SK-N-SH (cell line): ENCODE measurements at regions not wholly inside any gene's neighbourhood (a gene's known extent, or its start where the extent isn't known, plus 50 kb on each side); places are given as distances from the start of the nearest gene placed in this dataset.

Experiments used
- CTCF ChIA-PET: fragments of 300-600, 350-600 bp; formaldehyde crosslinking; extraction: SDS; loops from one replicate; lab custom pipeline; 2021; lab: Yijun Ruan, JAX
- POLR2A ChIA-PET: fragments of 350-600 bp; sonication (Branson Sonifier 250); formaldehyde crosslinking; extraction: SDS; loops from one replicate; lab custom pipeline; 2020; ENCODE audit warnings: antibody characterized with exemption, inconsistent platforms; lab: Yijun Ruan, JAX
- DNase-seq: peaks from one replicate; pipeline ENCODE4 v3.0.0; 2012
- H2AFZ ChIP-seq: fragments of 200-600 bp; sonication (generic); 2 replicates; pipeline ENCODE4 v1.8.1; 2016; ENCODE audit warnings: antibody characterized with exemption, mild to moderate bottlenecking, low read depth
- H3F3A ChIP-seq: fragments of 200-600 bp; sonication (generic); replicated peaks from 2 replicates; pipeline ENCODE3; 2016; ENCODE audit warnings: antibody characterized with exemption, mild to moderate bottlenecking; ENCODE audit not compliant: insufficient read depth
- H3K27ac ChIP-seq, 2 experiments: fragments of 200-500 bp in 1 of 2; fragments of 200-600 bp in 1 of 2; sonication (Bioruptor generic) in 1 of 2; sonication (generic), shearing (Covaris generic) in 1 of 2; 2 replicates each; pipeline versions ENCODE4 v1.5.1 to v1.6.1; 2014 to 2016; ENCODE audit warnings: low read depth in 2 of 2, inconsistent platforms in 1 of 2, low read length in 1 of 2, mild to moderate bottlenecking in 1 of 2, mixed read lengths in 1 of 2
- H3K27me3 ChIP-seq: fragments of 200-600 bp; sonication (generic), shearing (Covaris generic); 2 replicates; pipeline ENCODE4 v1.6.1; 2016; ENCODE audit warnings: mixed run types; ENCODE audit not compliant: insufficient read depth
- H3K36me3 ChIP-seq, 2 experiments: fragments of 200-500 bp in 1 of 2; fragments of 200-600 bp in 1 of 2; sonication (Bioruptor generic) in 1 of 2; sonication (generic) in 1 of 2; replicated peaks in 1 of 2; 2 replicates each; pipeline versions ENCODE3 to v1.5.1; 2014 to 2016; ENCODE audit warnings: low read length in 1 of 2, mild to moderate bottlenecking in 1 of 2; ENCODE audit not compliant: insufficient read depth in 2 of 2, control insufficient read depth in 1 of 2
- H3K4me1 ChIP-seq, 2 experiments: fragments of 200-500 bp in 1 of 2; fragments of 200-600 bp in 1 of 2; sonication (Bioruptor generic) in 1 of 2; sonication (generic), shearing (Covaris generic) in 1 of 2; 2 replicates each; pipeline versions ENCODE4 v1.5.1 to v1.6.1; 2014 to 2016; ENCODE audit warnings: low read depth in 1 of 2, low read length in 1 of 2, mixed run types in 1 of 2; ENCODE audit not compliant: insufficient read depth in 2 of 2, control insufficient read depth in 1 of 2
- H3K4me2 ChIP-seq: fragments of 200-600 bp; sonication (generic), shearing (Covaris generic); 2 replicates; pipeline ENCODE4 v1.6.1; 2017; ENCODE audit warnings: mixed run types
- H3K4me3 ChIP-seq, 2 experiments: fragments of 200-500 bp in 1 of 2; fragments of 200-600 bp in 1 of 2; sonication (Bioruptor generic) in 1 of 2; sonication (generic), shearing (Covaris generic) in 1 of 2; 2 replicates each; pipeline versions ENCODE4 v1.5.1 to v1.8.1; 2014 to 2016; ENCODE audit warnings: low read depth in 2 of 2, inconsistent platforms in 1 of 2, low read length in 1 of 2, mild to moderate bottlenecking in 1 of 2, mixed read lengths in 1 of 2, moderate library complexity in 1 of 2
- H3K79me2 ChIP-seq: fragments of 200-600 bp; sonication (generic); 2 replicates; pipeline ENCODE4 v1.8.1; 2017; ENCODE audit warnings: mild to moderate bottlenecking; ENCODE audit not compliant: insufficient read depth
- H3K9ac ChIP-seq: fragments of 200-600 bp; sonication (generic); 2 replicates; pipeline ENCODE4 v1.6.1; 2017; ENCODE audit warnings: mixed run types
- H3K9me2 ChIP-seq: fragments of 200-600 bp; sonication (generic); 2 replicates; pipeline ENCODE4 v1.6.1; 2017; ENCODE audit warnings: mixed run types
- H3K9me3 ChIP-seq: fragments of 200-600 bp; sonication (generic); 2 replicates; pipeline ENCODE4 v1.6.1; 2017; ENCODE audit warnings: mixed run types, mild to moderate bottlenecking, moderate library complexity
- H4K20me1 ChIP-seq: fragments of 200-600 bp; sonication (generic); 2 replicates; pipeline ENCODE4 v1.6.1; 2017; ENCODE audit warnings: mild to moderate bottlenecking, mixed run types; ENCODE audit not compliant: insufficient read depth
- CHD2 ChIP-seq: fragments of 150-350 bp; IDR thresholded peaks from 2 replicates; pipeline ENCODE4 v1.6.1; 2018; ENCODE audit warnings: low read length; ENCODE audit not compliant: partially characterized antibody
- EP300 ChIP-seq, 2 experiments: IDR thresholded peaks; 2 replicates each; pipeline versions ENCODE4 v1.4.0 to v1.6.1; 2012; ENCODE audit warnings: borderline replicate concordance in 1 of 2, low read depth in 1 of 2, low read length in 1 of 2
- EZH2phosphoT487 ChIP-seq: fragments of 200-600 bp; sonication (generic); IDR thresholded peaks from 2 replicates; pipeline ENCODE4 v1.6.1; 2017; ENCODE audit warnings: low read depth, mixed run types, mild to moderate bottlenecking, antibody characterized with exemption, moderate library complexity, borderline replicate concordance
- FOXM1 ChIP-seq: IDR thresholded peaks from 2 replicates; pipeline ENCODE4 v1.4.0; 2012; ENCODE audit warnings: low read depth, mild to moderate bottlenecking
- GABPA ChIP-seq: IDR thresholded peaks from 2 replicates; pipeline ENCODE4 v1.4.0; 2012; ENCODE audit warnings: low read depth, mild to moderate bottlenecking
- MAX ChIP-seq: IDR thresholded peaks from 2 replicates; pipeline ENCODE4 v1.4.0; 2012; ENCODE audit warnings: low read depth
- MXI1 ChIP-seq: IDR thresholded peaks from 2 replicates; pipeline ENCODE4 v1.6.1; 2012; ENCODE audit warnings: mild to moderate bottlenecking, low read depth, low read length, improper control_type of control experiment
- NRF1 ChIP-seq: IDR thresholded peaks from 2 replicates; pipeline ENCODE4 v1.6.1; 2012; ENCODE audit warnings: low read depth, mild to moderate bottlenecking, low read length
- RCOR1 ChIP-seq: fragments of 150-350 bp; IDR thresholded peaks from 2 replicates; pipeline ENCODE4 v1.6.1; 2017; ENCODE audit warnings: antibody characterized with exemption, low read length
- RFX5 ChIP-seq: IDR thresholded peaks from 2 replicates; pipeline ENCODE4 v1.6.1; 2012; ENCODE audit warnings: mild to moderate bottlenecking, improper control_type of control experiment, low read length
- RXRA ChIP-seq: IDR thresholded peaks from 2 replicates; pipeline ENCODE4 v1.4.0; 2012; ENCODE audit warnings: low read depth, mild to moderate bottlenecking, borderline replicate concordance
- SIN3A ChIP-seq: IDR thresholded peaks from 2 replicates; pipeline ENCODE4 v1.6.1; 2012; ENCODE audit warnings: low read depth, mild to moderate bottlenecking, low read length, moderate library complexity, borderline replicate concordance
- SMC3 ChIP-seq: IDR thresholded peaks from 2 replicates; pipeline ENCODE4 v1.6.1; 2012; ENCODE audit warnings: low read depth, low read length, improper control_type of control experiment
- TCF12 ChIP-seq: IDR thresholded peaks from 2 replicates; pipeline ENCODE4 v1.4.0; 2012
- USF2 ChIP-seq: fragments of 150-350 bp; IDR thresholded peaks from 2 replicates; pipeline ENCODE4 v1.6.1; 2017; ENCODE audit warnings: antibody characterized with exemption, low read length, low read depth, borderline replicate concordance
- YY1 ChIP-seq: IDR thresholded peaks from 2 replicates; pipeline ENCODE4 v1.4.0; 2012; ENCODE audit warnings: low read depth, mild to moderate bottlenecking
- WGBS: methylation state at CpG from one replicate; pipeline ENCODE4 v1.1.6; 2017; ENCODE audit warnings: low lambda C conversion rate; 5-methylcytosine and 5-hydroxymethylcytosine counted together
- TF ChIP-seq, protein P1 (sequence below): fragments of 200-600 bp; sonication (generic); IDR thresholded peaks from 2 replicates; pipeline ENCODE4 v1.6.1; 2017; ENCODE audit warnings: antibody characterized with exemption, mild to moderate bottlenecking, moderate library complexity
- TF ChIP-seq, protein P2 (sequence below): IDR thresholded peaks from 2 replicates; pipeline ENCODE4 v1.4.0; 2012; ENCODE audit warnings: low read depth, borderline replicate concordance
- TF ChIP-seq, protein P3 (sequence below): IDR thresholded peaks from 2 replicates; pipeline ENCODE4 v1.4.0; 2012; ENCODE audit warnings: low read depth, borderline replicate concordance
- TF ChIP-seq, protein P4 (sequence below): IDR thresholded peaks from 2 replicates; pipeline ENCODE4; 2012

GRCh38 chr3:115552007-115552406 lies 71.3 kb upstream of the GAP43 start (continued):
- TF ChIP-seq, protein P1, sequence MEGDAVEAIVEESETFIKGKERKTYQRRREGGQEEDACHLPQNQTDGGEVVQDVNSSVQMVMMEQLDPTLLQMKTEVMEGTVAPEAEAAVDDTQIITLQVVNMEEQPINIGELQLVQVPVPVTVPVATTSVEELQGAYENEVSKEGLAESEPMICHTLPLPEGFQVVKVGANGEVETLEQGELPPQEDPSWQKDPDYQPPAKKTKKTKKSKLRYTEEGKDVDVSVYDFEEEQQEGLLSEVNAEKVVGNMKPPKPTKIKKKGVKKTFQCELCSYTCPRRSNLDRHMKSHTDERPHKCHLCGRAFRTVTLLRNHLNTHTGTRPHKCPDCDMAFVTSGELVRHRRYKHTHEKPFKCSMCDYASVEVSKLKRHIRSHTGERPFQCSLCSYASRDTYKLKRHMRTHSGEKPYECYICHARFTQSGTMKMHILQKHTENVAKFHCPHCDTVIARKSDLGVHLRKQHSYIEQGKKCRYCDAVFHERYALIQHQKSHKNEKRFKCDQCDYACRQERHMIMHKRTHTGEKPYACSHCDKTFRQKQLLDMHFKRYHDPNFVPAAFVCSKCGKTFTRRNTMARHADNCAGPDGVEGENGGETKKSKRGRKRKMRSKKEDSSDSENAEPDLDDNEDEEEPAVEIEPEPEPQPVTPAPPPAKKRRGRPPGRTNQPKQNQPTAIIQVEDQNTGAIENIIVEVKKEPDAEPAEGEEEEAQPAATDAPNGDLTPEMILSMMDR = no peak
- TF ChIP-seq NRF1 (no peak), RXRA (no peak), RFX5 (0 out of 2 replicates have a peak, but pooled peaks have one; percentile 14), MXI1 (no peak), EZH2phosphoT487 (no peak), USF2 (no peak), FOXM1 (no peak), SIN3A (no peak), EP300 (IDR thresholded peaks at IDR 0.05; ENCODE audit: borderline replicate concordance in 1 of 2, low read depth in 1 of 2, low read length in 1 of 2) (peak in 1 of 2 experiments; percentile 83; a peak in 2 of 4 replicates)
- TF ChIP-seq, protein P2, sequence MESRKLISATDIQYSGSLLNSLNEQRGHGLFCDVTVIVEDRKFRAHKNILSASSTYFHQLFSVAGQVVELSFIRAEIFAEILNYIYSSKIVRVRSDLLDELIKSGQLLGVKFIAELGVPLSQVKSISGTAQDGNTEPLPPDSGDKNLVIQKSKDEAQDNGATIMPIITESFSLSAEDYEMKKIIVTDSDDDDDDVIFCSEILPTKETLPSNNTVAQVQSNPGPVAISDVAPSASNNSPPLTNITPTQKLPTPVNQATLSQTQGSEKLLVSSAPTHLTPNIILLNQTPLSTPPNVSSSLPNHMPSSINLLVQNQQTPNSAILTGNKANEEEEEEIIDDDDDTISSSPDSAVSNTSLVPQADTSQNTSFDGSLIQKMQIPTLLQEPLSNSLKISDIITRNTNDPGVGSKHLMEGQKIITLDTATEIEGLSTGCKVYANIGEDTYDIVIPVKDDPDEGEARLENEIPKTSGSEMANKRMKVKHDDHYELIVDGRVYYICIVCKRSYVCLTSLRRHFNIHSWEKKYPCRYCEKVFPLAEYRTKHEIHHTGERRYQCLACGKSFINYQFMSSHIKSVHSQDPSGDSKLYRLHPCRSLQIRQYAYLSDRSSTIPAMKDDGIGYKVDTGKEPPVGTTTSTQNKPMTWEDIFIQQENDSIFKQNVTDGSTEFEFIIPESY = no peak

- Histone ChIP-seq H3F3A (peaks cover 11% of the 10 kb centered on the region), H3K79me2 (no peaks in the 10 kb centered on the region), H3K4me2 (no peak overlapping the region), H2AFZ (no peak overlapping the region), H3K9me3 (no peaks in the 10 kb centered on the region), H4K20me1 (no peaks in the 10 kb centered on the region), H3K9me2 (no peaks in the 10 kb centered on the region), H3K27me3 (no peaks in the 10 kb centered on the region), H3K9ac (no peak overlapping the region), H3K27ac (peak overlapping the region; percentile 78 to 95; a peak in 3 of 4 replicates), H3K36me3 (no peaks in the 10 kb centered on the region), H3K4me1 (peaks cover 8 to 32% of the 10 kb centered on the region in 2 experiments; a peak in 2 of 4 replicates), H3K4me3 (no peak overlapping the region)
- POLR2A ChIA-PET = no interaction called here
- 24% methylated on average over 2 of the region's 2 CpGs for WGBS
- CTCF ChIA-PET = no interaction called here
- no peak for DNase-seq
- TF ChIP-seq CHD2 (peak; percentile 58), RXRA (peak; percentile 51; the same call in 1 of the 2 replicates), YY1 (no peak), SMC3 (no peak), RFX5 (no peak), MAX (peak; percentile 20; the same call in 1 of the 2 replicates), RCOR1 (0 out of 2 replicates have a peak, but pooled peaks have one; percentile 35), GABPA (no peak), TCF12 (peak; percentile 86), FOXM1 (peak; percentile 66)
- TF ChIP-seq, protein P3, sequence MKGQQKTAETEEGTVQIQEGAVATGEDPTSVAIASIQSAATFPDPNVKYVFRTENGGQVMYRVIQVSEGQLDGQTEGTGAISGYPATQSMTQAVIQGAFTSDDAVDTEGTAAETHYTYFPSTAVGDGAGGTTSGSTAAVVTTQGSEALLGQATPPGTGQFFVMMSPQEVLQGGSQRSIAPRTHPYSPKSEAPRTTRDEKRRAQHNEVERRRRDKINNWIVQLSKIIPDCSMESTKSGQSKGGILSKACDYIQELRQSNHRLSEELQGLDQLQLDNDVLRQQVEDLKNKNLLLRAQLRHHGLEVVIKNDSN = no peak
- TF ChIP-seq, protein P4, sequence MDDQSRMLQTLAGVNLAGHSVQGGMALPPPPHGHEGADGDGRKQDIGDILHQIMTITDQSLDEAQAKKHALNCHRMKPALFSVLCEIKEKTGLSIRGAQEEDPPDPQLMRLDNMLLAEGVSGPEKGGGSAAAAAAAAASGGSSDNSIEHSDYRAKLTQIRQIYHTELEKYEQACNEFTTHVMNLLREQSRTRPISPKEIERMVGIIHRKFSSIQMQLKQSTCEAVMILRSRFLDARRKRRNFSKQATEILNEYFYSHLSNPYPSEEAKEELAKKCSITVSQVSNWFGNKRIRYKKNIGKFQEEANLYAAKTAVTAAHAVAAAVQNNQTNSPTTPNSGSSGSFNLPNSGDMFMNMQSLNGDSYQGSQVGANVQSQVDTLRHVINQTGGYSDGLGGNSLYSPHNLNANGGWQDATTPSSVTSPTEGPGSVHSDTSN = peak; percentile 89
Observed at GRCh38 chr3:115553796-115554486, 69.4 kb upstream of the GAP43 start.
